Nephron progenitor cell (in vitro differentiated cells): ENCODE measurements at regions not wholly inside any gene's neighbourhood (a gene's known extent, or its start where the extent isn't known, plus 50 kb on each side); places are given as distances from the start of the nearest gene placed in this dataset.
"Not testable (repeated sequence)": the region's sequence is repeated elsewhere in the genome, so short reads cannot be mapped to it uniquely, and the experiment has no call there.

Experiments used
- DNase-seq: peaks from one replicate; pipeline ENCODE4 v3.0.0; 2021
- H3K27ac Mint-ChIP-seq: 2 replicates; pipeline ENCODE4 v1.8.0; 2021; ENCODE audit warnings: mild to moderate bottlenecking, moderate library complexity, mixed read lengths
- H3K27me3 Mint-ChIP-seq: 2 replicates; pipeline ENCODE4 v1.8.0; 2021; ENCODE audit warnings: mild to moderate bottlenecking, low read depth, mixed read lengths; ENCODE audit not compliant: poor library complexity
- H3K36me3 Mint-ChIP-seq: 2 replicates; pipeline ENCODE4 v1.8.0; 2021; ENCODE audit warnings: low read depth, mixed read lengths
- H3K4me1 Mint-ChIP-seq: 2 replicates; pipeline ENCODE4 v1.8.0; 2021; ENCODE audit warnings: mixed read lengths
- H3K4me3 Mint-ChIP-seq: 2 replicates; pipeline ENCODE4 v1.8.0; 2021; ENCODE audit warnings: mild to moderate bottlenecking, moderate library complexity, mixed read lengths
- H3K9me3 Mint-ChIP-seq: 2 replicates; pipeline ENCODE4 v1.8.0; 2021; ENCODE audit warnings: mild to moderate bottlenecking, moderate library complexity, mixed read lengths
- TF ChIP-seq, protein P1 (sequence below): fragments of 200-600 bp; sonication (generic); IDR thresholded peaks from 2 replicates; pipeline ENCODE4 v1.5.0; 2021; ENCODE audit warnings: antibody characterized with exemption

DNA sequence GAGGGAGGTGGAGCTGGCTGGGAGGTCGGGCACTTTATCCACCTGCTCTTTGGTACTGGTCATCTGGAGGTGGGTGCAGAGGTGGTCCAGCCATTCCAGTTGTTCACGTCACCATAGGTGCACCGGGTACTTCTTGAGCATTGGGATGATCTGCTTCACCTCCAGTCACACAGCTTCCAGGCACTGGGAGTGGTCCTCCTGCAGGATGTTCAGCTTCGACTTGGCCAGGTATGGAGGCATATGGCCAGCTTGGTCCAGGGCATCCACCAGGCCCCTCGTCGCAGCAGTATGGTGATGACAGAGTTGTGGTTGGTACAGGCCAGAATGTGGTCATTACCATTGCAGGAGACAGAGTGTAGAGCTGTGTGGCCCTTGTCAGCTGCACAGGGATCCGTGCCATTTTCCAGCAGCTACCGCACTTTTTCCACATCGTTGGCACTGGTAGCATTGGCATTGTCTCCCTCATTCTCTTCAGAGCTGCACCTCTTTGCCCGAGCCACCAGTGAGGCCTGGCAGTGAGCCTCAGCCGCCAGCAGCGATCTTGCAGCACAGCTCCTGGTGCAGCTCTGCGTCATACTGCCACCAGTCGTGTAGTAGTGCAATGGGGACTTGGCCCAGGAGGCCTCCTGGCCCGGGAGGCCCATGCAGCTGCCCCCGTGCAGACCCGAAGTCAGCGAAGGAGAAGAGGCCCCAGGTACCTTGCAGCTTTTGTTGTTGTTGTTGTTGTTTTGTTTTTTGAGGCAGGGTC, 150.9 kb downstream of the ZNF22 start:
- Mint-ChIP-seq H3K4me3 (no peak overlapping the region), H3K27me3 (no peaks in the 10 kb centered on the region), H3K9me3 (no peaks in the 10 kb centered on the region), H3K4me1 (peaks cover 5% of the 10 kb centered on the region), H3K27ac (no peak overlapping the region), H3K36me3 (no peaks in the 10 kb centered on the region)
- DNase-seq, result no peak
- TF ChIP-seq, protein P1, sequence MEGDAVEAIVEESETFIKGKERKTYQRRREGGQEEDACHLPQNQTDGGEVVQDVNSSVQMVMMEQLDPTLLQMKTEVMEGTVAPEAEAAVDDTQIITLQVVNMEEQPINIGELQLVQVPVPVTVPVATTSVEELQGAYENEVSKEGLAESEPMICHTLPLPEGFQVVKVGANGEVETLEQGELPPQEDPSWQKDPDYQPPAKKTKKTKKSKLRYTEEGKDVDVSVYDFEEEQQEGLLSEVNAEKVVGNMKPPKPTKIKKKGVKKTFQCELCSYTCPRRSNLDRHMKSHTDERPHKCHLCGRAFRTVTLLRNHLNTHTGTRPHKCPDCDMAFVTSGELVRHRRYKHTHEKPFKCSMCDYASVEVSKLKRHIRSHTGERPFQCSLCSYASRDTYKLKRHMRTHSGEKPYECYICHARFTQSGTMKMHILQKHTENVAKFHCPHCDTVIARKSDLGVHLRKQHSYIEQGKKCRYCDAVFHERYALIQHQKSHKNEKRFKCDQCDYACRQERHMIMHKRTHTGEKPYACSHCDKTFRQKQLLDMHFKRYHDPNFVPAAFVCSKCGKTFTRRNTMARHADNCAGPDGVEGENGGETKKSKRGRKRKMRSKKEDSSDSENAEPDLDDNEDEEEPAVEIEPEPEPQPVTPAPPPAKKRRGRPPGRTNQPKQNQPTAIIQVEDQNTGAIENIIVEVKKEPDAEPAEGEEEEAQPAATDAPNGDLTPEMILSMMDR, result no peak

DNA sequence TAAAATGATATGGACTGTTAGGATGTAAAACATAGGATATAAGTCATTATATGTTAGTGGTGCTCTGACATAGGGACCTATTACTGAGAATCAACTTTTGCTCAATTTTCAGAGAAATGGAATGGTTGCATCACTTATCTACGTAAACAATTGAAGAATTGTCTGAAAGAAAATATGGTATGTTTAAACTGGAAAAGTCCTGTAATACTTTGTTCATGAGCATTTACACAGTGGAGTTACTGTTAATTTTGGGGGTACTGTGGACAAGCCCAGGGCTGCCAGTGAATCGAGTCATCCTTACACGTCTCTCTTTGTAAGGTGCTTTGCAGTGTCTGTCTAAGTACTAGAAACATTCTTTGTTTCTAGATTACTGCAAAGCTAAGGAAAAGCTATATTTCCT, 152.0 kb downstream of the ZNF22 start:
- no peaks in the 10 kb centered on the region for H3K27me3 Mint-ChIP-seq
- DNase-seq, result no peak
- H3K36me3 Mint-ChIP-seq, result no peaks in the 10 kb centered on the region
- TF ChIP-seq, protein P1, result no peak
- no peak overlapping the region for H3K27ac Mint-ChIP-seq
- H3K4me3 Mint-ChIP-seq, result no peak overlapping the region
- H3K4me1 Mint-ChIP-seq, result peaks cover 5% of the 10 kb centered on the region
- no peaks in the 10 kb centered on the region for H3K9me3 Mint-ChIP-seq

DNA sequence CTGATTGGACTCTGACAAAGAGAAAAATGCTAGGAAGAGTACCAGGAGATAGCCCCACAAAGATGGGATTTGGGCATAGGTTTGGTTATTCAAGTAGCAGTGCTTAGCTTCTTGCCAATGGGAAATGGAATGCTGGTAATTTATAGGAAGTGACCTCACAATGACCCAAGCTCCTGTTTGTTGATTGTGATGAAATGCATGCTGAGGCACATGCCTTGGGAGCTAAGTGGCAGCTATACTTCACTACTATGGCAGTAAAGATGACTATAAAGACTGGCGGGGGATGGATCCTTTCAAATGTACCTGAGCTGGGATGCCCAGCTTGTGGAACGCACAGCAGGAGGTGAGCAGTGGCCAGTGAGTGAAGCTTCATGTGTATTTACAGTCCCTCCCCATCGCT, 153.8 kb downstream of the ZNF22 start:
- Mint-ChIP-seq H3K27me3 (no peaks in the 10 kb centered on the region), H3K9me3 (no peaks in the 10 kb centered on the region), H3K4me1 (peaks cover 5% of the 10 kb centered on the region), H3K27ac (no peak overlapping the region), H3K36me3 (no peaks in the 10 kb centered on the region), H3K4me3 (no peak overlapping the region)
- DNase-seq, result no peak
- TF ChIP-seq, protein P1, result no peak

DNA sequence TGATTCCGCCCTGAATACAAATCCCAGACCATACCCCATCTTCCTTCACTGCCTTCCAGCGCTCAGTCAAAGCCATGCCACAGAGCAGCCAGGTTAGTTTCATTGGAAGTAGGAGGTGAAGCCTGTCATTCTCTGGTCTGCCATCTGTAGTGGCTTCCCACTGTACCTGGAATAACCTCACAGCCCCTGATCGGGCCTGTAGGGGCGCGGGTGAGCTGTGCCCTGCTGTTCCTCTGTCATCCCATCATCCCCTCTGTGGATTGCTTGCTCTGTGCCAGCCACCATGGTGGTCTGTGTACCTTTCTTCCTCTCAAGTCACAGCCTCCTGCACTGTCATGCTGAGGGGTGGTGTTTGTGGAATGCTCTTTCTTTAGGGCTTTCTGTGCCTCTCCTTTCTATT, 155.1 kb downstream of the ZNF22 start:
- no peak overlapping the region for H3K27ac Mint-ChIP-seq
- H3K27me3 Mint-ChIP-seq, result no peaks in the 10 kb centered on the region
- H3K4me1 Mint-ChIP-seq, result peaks cover 5% of the 10 kb centered on the region
- TF ChIP-seq, protein P1, result no peak
- H3K36me3 Mint-ChIP-seq, result no peaks in the 10 kb centered on the region
- H3K4me3 Mint-ChIP-seq, result no peak overlapping the region
- DNase-seq, result no peak
- H3K9me3 Mint-ChIP-seq, result no peaks in the 10 kb centered on the region

DNA sequence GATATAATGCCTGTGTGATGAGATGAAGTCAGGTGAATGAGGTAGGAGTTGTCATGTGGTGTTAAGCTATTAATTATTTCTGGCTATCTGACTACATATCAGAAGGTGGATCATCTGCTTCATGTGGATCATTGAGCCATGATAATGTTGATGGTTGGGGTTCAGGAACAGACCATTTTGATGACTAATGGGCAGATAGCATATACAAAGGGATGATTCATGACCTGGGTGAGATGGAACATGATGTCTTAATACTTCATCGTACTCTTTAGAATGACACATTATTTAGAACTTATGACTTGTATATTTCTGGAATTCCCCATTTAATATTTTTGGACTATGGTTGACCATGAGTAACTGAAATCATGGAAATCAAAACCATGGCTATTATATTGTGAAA, 155.1 kb downstream of the OR13A1 start:
- Mint-ChIP-seq H3K27me3 (no peaks in the 10 kb centered on the region), H3K27ac (no peak overlapping the region), H3K4me1 (no peaks in the 10 kb centered on the region), H3K36me3 (no peaks in the 10 kb centered on the region), H3K9me3 (no peaks in the 10 kb centered on the region), H3K4me3 (no peak overlapping the region)
- TF ChIP-seq, protein P1, result no peak
- no peak for DNase-seq

DNA sequence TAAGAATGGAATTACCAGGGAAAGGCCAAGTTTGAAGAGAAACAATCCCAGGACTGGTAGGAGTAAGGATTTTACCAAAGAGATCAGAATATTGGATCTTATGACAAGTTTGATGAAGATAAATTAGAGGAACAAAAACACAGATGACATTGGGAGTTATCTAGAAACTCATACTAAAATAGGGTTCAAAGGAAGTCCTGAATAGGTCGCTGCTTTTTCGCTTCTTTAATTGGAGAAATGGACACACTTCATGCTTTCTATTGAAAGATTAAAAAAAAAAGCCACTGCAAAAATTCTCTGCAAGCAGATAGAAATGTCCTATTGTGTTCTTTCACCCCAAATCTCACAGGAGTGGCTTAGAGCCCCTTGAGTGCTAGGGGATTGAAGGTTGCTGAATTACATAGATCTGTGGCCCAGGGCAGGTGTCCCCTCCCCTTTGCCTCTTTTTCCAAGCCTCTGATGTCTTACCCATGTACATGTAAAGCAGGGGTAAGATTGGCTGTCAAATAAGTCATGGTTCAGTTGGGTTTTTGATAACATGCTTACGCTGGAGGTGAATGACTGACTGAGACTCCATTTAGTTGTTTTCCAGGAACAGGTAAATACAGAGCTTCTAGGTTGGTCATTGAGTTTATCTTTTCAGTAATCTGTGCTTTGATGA, 152.0 kb downstream of the OR13A1 start:
- Mint-ChIP-seq H3K9me3 (no peaks in the 10 kb centered on the region), H3K27me3 (no peaks in the 10 kb centered on the region), H3K4me3 (no peak overlapping the region), H3K27ac (no peak overlapping the region), H3K4me1 (no peaks in the 10 kb centered on the region), H3K36me3 (no peaks in the 10 kb centered on the region)
- TF ChIP-seq, protein P1, result no peak
- DNase-seq, result no peak

DNA sequence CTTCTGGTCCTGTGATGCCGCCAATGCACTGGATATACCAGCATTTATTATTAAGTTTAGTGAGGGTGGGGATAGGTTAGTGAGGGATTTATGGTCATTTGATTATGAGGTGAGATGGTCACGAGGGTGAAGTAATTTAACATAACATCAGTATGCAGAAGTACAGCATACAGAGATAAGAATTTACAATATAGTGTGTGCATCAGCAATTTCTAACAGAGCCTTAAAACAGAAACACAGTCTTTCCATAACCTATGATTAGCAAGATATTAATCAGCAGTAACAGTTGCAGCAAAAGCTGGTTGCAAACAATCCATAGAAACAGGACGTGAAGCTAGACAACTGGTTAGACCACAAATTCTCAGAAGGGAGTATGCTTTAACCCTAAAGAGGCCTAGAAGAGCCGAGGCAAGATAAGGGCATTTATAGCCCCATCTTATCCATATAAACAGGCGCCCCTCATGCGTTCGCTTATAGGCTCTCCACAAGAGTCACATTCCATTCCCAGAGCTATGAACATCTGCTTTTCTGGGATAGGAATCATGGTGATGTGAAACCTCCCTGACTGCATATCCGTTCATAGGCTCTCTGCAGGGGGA, 139.8 kb downstream of the OR13A1 start:
- not testable (repeated sequence) for H3K36me3 Mint-ChIP-seq, H3K4me3 Mint-ChIP-seq, H3K27ac Mint-ChIP-seq, H3K27me3 Mint-ChIP-seq, H3K9me3 Mint-ChIP-seq, H3K4me1 Mint-ChIP-seq, DNase-seq
